Hindlimb muscle (tissue), 1 donor: ENCODE measurements at regions not wholly inside any gene's neighbourhood (a gene's known extent, or its start where the extent isn't known, plus 50 kb on each side); places are given as distances from the start of the nearest gene placed in this dataset.
"Not testable (repeated sequence)": the region's sequence is repeated elsewhere in the genome, so short reads cannot be mapped to it uniquely, and the experiment has no call there.

Experiments used
- DNase-seq: peaks from one replicate; pipeline ENCODE4 v3.0.0-alpha.2; 2013

DNA sequence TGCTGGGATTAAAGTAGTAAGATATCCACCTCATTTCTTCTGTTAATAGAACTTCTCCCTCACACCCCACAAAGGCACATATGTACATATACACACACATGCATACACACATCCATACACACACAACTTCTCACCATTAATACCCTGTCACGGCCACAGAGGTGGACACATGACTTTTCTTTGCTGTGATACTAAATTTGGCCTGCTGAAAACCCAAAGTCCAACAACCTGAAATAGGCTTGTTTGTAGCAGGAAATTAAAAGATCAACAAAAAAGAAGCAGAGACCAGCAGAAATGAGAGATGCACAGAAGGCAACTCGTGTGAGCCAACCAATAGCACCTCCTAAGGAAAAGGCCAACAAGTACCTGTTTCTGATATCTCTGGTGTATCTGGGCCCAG, 128.7 kb upstream of the PCGF5 start:
- DNase-seq = no peak

DNA sequence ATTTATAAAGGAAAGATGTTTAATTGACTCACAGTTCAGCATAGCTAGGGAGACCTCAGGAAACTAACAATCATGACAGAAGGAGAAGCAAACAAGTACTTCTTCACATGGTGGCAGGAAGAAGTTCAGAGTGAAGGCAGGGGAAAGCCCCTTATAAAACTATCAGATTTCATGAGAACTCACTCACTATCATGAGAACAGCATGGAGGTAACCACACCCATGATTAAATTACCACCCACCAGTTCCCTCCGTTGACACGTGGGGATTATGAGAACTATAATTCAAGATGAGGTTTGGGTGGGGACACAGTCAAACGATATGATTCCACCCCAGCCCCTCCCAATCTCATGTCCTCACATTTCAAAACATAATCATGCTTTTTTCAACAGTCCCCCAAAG, 124.2 kb upstream of the PCGF5 start:
- no peak for DNase-seq

DNA sequence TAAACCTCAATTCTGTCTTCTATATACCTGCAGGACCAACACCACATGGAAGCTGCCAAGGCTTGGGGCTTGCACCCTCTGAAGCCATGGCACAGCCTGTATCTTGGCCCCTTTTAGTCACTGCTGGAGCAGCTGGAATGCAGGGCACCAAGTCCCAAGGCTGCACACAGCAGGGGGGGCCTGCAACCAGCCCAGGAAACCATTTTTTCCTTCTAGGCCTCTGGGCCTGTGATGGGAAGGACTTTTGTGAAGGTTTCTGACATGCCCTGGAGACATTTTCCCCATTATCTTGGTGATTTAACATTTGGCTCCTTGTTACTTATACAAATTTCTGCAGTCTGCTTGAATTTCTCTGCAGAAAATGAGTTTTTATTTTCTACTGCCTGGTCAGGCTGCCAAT, 123.2 kb upstream of the PCGF5 start:
- no peak for DNase-seq

DNA sequence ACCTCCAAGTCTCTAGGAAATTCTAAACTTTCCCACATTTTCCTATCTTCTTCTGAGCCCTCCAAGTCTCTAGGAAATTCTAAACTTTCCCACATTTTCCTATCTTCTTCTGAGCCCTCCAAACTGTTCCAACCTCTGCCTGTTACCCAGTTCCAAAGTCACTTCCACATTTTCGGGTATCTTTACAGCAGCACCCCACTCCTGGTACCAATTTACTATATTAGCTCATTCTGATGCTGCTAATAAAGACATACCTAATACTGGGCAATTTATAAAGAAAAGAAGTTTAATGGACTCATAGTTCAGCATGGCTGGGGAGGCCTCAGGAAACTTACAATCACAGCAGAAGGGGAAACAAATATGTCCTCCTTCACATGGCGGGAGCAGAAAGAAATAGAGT, 122.4 kb upstream of the PCGF5 start:
- DNase-seq = not testable (repeated sequence)

DNA sequence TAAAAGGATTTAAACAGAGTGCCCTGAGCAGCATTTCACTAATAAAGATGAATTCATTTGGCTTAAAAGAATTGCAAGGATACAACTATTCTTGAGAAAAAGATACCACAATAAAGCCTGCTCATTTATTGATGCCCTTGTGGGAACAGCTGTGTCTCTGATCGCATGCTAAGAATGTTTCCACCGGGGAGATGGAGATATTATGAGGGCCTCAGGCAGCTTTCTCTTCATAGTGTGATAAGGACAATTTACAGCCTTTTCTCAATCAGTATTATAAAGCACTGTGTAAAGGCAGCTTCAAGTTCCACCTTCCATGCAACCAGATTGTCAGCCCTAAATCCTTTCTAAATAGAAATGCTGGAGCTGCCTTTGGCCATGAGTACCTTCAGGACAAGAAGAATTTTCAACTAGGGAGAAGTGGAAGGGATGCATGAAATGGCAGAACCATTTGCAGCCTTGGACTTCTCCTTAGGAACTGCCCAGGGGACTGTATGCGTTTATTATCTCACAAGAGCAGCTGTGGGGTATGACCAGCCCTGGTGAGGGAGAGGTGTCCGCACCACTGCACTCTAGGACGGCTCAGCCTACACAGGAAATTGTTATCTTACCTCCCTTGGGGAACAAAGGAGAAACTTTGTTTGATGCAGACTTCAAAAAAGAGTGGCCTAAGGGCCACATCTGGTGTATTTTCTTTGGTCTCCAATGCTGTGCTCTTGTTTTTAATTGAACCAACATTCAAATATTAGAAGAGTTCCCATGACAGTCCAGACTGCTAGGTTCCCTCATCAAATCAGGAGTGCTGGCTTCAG, 116.9 kb upstream of the PCGF5 start:
- no peak for DNase-seq

DNA sequence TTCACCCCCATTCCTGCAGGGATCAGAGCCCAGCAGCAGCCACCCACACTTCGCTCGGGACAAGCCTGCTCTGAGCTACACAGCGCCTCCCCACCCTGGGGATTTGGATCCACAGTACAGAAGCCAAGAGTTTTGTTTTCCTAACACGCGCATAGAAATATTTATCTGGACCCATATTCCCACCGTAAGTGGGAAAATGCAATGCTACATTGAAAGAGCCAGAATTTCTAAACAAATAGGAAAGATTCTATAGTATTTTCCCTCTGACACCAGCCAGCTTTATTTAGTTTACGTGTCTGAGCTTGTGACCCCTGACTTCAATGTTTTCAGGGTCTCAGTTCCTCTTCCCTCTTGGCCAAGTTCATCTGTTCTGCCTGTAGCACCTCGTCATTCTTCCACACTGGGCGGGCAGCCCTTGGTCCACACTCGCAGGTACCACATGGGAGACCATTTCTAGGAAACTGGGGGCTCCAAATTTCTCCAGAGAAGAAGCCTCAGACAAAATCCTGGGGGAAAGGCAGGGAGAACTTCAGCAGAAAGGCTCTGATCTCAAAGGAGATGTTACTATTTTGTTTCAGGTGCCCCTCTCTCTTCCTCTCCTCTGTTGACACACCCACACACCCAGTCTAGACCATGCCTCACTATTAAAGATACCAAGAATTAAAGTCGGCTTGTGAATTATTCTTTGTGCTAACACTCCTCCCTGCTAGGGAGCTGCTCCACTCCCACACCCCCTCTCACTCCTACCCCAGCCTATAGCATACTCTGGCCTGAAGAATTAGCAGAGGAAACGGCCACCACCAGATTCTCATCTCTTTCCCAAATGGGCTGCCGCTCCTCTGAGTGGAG, 116.0 kb upstream of the PCGF5 start:
- no peak for DNase-seq

DNA sequence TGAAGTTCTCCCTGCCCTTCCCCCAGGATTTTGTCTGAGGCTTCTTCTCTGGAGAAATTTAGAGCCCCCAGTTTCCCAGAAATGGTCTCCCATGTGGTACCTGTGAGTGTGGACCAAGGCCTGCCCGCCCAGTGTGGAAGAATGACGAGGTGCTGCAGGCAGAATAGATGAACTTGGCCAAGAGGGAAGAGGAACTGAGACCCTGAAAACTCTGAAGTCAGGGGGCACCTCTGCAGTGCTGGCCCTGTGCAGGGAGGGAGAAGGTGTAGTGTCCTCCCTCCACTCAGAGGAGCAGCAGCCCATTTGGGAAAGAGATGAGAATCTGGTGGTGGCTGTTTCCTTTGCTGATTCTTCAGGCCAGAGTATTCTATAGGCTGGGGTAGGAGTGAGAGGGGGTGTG, 115.2 kb upstream of the PCGF5 start:
- no peak for DNase-seq

DNA sequence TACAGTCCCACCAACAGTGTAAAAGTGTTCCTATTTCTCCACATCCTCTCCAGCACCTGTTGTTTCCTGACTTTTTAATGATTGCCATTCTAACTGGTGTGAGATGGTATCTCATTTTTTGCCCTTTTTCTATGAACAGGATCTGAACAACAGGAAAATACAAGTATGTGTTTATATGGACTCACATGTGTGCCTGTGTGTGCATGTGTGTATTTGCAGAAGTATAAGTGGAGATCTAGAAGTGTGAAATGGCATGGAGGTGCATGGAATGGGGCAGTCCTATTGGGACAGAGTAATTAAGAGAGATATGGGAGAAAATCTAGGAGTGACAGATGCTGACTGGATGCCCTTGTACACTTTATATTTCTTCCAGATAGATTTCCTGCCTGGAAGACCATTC, 111.6 kb upstream of the PCGF5 start:
- no peak for DNase-seq

DNA sequence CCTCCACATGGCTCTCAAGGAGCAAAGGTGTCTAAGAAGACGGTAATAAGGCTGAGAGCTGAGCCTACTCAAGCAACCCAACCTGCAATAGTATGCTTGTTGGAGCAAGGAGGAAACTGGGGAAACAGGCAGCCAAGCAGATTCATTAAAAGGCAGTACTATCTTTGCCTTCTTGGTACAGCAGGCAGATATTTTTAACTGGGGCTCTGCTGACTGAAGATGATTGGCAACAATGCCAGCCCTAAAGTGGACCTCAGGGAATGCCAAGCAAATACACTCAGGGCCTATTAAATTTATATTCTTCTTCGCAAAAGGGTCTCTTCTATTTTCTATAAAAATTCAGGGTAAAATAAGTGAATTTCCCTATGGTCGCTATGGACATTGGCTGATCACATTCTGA, 109.4 kb upstream of the PCGF5 start:
- DNase-seq = no peak

DNA sequence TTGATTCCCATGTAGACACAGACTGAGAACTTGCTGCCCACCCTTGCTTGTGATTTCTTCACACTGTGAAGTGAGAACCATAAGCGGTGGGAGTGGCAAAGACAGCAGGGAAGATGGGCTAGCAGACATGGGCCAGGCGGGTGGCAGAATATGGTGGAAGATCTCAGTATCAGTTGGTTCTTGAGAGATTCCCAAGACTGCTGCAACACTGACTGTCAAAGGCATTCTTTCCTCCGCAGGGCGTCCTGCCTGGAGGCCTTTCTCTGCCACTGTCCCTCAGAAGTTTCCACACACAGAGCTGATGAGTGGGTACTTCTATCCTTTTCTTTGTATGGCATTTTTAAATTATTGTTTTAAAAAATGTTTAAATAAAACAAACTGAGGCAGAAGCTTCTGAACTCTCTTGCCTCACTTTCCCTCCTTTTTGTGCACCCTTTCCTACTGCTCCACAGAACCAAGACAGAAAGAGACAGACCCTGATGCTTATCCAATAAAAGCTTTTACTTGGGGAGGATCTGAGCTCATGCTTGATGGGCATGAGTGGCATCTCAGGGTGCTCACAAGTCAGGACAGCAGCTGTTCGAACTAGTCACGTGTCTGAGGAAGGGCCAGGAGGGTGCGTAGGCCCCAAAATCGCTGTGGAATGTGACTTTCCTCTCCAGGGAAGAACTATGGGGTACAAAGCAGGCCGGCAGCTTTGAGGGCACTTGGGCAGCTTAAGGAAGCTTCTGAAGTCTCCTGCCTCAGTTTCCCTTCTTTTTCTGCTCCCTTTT, 104.7 kb upstream of the PCGF5 start:
- DNase-seq = no peak

DNA sequence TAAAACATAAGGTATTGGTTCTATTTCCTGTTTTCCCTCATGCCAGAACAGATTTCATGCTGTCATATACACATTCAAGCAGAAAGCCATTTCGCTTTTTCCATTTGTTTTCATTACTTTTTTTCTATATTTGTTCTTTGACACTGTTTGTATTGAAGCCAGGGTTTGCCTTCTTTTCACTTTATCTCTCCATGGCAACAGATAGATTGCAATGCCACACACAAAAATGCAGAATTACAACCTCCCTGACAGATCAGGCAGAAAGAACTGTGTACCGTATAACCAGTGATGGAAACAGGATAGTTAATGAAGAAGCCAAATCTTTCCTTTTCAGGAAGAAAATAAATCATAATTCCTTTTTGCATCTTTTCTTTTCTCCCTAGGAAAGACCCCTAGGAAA, 103.0 kb upstream of the PCGF5 start:
- DNase-seq = no peak

DNA sequence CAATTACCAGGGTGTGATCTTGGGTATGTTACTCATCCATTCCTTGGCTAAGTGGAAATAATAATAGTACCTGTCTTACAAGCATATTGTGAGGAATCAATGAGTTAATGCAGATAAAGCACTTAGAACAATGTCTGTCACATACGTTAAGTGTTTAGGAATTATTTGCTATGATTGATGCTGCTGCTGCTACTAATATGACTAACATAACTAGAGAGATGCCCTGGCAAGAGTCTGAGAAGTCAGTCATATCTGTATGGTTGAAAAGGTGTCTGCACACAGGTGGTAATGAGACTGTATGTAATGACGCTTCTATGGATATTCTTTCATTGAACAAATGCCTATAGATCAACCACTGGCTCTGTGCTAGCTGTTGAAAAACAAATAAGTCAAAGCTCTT, 100.1 kb upstream of the PCGF5 start:
- DNase-seq = no peak

DNA sequence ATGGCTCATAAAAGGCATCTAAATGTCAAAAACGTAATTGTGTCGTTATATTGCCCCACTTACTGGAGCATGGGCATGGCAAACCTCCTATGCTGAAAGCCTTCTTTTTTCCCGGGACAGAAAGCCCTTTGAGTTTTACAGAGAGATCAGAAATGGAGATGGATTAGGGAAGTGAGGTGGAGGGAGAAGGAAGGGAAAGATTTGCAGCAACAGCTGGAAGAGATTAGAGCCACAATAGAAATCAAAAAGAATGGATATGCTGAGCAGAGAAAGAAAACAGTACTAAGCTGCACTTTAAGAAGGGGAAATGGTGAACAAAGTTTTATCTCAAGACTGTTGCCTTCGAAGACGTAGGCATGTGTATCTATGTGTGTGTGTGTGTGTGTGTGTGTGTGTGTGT, 97.2 kb upstream of the PCGF5 start:
- peak; percentile 8 for DNase-seq

DNA sequence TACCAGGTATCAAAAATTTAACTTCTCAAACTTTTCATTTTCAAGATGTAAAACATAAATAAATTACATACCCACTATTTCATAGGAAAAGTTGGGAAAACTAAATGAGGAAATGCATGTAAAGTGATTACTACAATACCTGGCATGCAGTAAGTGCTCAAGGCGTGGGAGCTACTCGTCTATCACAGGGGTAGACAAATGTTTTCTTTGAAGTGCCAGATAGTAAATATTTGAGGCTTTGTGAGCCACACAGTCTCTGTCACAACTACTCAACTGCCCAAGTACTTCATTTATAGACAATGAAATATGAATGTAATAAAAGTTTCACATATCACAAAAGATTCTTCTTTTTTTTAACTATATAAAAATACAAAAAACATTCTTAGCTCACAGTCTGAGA, 96.4 kb upstream of the PCGF5 start:
- DNase-seq = no peak

DNA sequence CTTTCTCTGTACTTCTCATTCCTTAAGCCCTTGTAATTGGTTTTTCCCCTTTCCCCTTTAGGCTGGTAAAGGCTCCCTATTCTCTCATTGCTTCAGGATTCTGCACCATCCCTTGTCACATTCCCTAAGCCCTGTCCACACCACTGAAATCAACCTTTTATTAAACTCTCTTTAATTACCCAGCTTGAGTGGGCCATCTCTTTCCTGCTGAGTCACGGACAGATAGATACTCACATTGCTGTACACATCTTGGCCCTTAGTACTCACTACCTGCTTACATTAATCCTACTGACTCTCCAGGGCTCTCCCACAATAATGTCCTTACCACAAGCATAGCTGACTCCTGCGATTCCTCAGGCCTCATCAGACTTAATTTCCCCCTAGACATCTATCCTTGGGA, 94.0 kb upstream of the PCGF5 start:
- no peak for DNase-seq

DNA sequence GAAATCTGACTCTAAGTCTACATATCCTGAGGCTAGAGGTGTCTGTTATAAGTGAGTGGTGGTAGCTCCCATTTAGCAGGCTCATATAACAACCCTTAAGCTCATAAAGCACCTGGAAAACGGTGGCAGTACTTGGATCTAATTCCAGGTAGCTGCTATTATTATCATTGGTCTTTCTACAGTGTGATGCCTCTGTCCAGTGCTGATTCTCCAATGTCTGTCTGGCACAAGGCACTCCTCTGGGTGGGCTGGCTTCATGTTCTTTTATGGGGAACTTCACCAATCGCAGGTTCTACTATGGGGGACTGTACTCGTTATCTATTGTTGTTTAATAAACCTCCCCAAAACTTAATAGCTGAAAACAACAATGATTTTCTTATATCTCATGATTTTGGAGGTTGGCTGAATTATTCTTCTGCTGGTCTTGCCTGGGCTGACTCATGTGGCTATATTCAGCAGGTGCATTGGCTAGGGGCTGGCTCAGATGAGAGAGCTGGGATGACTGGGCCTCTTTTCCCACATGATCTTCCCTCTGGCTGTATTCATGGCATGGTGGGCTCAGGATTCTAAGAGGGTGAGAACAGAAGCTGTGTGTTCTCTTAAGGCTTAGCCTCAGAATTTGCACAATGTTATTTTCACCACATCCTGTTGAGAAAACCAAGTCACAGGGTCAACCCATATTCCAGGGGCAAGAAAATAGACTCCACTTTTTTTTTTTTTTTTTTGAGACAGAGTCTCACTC, 93.0 kb upstream of the PCGF5 start:
- no peak for DNase-seq

DNA sequence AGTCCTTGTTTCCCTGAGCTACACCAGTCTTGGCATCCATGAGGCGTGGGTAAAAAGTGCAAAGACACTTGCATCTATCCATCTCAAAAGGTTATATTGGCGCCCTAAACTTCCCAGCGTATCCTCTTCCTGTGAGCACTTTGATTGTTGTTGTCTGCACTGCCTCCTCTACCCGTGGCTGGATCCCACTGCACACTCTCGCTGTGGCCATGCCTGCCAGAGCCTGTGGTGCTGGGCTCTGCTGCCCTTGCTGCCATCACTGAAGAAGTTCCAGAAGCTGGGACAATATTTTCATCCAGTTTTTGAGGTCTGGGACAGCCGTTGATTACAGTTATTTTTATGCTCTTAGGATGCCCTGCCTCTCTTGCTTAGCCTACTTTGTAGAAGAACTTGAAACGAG, 85.3 kb upstream of the PCGF5 start:
- no peak for DNase-seq

DNA sequence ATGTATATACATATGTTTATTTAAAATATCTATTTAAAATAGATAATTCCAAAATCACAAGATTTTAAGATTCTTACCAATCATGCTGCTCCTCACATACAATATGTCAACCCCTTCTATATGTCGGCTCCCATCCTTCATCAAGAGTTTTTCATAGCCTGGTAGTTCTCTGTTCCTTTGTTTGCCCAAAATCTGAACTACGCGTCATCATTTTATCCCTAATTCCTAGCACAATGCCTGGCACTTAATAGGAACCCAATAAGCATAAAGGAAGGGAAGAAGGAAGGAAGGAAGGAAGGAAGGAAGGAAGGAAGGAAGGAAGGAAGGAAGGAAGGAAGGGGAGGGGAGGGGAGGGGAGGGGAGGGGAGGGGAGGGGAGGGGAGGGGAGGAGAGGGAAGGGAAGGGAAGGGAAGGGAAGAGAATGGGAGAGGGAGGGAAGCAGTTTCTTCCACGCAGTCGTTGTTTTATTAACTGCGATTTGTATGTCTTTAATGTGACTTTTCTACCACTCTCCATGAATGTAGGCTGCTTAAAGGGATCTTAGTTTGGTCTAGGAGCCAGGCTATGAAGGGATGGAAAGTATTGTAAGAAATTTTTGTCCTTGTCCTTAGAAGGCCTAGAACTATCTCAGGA, 83.3 kb upstream of the PCGF5 start:
- no peak for DNase-seq

DNA sequence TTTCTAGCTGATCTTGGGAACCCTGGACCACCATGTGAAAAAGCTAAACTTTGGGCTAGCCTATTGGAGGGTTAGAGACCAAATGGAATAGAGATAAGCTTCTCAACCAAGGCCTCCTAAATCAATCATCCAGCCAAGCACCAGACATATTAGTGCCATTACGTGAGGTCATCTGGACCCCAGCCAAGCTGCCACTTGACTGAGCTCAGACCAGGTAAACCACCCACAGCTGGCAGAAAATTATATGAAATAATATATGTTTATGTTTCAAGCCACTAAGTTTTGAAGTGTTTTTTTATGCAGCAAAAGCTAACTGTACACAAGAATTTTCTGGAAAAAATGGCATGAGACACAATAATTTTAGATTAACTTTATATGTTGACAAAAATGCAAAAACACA, 82.6 kb upstream of the PCGF5 start:
- DNase-seq = no peak

DNA sequence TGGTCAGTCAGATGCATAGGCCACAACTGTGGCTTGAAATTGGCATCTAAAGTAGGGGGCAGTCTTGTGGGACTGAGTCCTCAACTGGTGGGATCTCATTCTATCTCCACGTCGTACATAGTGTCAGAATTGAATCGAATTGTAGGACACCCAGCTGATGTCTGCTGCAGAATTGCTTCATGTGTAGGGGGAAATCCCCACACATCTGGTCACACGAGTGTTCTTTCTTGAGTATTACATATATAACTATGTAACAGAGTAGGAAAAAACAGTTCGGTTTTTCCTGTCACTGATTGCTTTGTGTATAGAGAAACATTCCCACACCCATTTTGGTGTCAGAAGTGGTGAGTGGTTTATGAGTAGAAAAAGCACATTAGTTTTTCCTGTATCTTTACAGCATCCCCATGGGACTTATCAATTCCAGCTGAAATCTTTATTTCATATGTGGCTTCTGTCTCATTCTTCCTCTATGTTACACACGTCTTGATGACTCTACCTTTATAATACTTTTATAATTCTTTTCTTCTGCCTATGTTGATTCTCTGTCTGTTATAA, 79.4 kb upstream of the PCGF5 start:
- no peak for DNase-seq

DNA sequence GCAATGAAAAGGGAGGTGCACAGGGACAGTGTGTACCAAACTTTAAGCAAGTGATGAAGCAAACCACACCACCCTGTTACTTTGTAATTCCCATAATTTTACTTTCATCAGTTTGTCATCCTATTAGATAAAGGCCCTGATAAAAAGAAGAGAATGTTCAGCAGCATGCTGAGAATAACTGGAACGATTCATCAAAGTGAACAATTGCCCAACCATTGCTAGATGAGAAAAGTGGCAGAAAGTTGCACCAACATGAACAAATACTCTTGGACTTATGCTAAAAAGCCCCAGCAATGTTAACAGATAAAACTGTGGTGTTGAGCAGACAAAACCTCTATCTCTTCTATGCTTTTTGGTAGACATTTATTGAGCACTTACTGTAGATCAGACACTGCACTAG, 75.5 kb upstream of the PCGF5 start:
- DNase-seq = no peak

DNA sequence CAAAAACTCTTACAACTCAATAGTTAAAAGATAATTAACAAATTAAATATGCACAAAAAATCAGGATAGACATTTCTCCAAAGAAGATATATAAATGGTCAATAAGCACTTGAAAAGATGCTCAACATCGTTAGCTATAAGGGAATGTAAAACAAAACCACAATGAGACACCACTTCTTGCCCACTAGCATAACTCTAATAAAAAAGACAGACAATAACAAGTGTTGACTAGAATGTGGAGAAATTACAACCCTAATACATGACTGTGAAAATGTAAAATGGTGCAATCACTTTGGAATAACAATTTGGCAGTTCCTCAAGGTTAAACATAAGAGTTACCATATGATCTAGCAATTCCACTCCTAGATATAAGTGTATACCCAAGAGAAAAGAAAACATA, 74.3 kb upstream of the PCGF5 start:
- DNase-seq = no peak
